NCI-H446 (cell line): ENCODE measurements at regions not wholly inside any gene's neighbourhood (a gene's known extent, or its start where the extent isn't known, plus 50 kb on each side); places are given as distances from the start of the nearest gene placed in this dataset.
A peak's percentile ranks its signal among the peaks of the same experiment; 100 is the strongest.

ENCODE experiments used
- DNase-seq, 2 experiments: peaks; one replicate each; lab custom pipeline; 2025; lab: John Stamatoyannopoulos, UW

DNA sequence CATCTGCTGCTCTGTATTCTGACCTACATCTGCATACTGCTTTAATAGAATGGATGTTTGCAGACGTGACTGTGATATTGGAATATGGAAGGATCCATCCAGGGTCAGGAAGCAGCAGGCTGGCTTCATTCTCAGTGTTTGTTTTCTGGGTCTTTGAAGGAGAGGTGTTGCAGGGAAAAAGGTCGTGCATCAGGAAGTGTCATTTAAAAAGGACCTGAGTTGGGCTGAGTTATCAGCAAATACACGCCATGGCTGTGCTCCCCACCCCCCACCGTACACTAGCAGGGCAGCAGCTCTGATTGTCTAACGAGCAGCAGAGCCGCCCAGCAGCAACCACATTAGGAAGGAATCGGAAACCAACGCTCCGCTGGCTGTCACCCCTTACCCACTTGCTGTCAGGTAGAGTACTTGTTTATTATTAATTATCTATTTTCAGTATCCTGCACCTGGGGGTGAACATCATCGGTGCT is 63.1 kb upstream of the STEAP1B start:
- DNase-seq = no peak

DNA sequence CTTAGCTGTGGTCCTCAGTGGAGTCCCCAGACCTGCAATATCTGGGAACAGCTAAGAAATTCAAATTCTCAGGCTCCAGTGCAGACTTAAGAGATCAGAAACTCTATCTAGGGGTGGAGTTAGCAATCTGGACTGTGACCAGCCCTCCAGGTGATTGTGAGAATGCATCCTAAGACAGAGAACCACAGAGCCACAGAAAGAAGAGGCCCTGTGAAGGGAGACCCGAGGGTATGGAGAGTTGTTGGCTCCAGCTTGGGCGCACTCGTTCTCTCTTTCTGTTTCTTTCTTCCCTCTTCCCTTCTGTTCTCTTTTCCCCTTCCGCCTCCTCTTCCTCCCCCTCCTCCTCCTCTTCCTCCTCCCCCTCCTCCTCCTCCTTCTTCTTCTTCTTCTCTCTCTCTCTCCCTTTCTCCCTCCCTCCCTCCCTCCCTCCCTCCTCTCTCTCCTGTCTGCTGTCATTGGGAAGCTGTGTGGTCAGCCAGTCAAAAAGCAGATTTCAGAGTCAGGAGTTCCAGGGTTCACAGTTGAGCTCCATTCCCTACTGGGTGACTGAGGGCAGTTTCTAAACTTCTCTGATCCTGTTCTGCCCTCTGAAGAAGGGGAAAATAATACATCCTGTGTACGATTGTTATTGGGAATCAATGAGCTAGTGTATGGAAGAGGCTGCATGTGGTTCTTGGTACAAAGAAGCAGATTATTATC is 62.1 kb upstream of the STEAP1B start:
- no peak for DNase-seq

DNA sequence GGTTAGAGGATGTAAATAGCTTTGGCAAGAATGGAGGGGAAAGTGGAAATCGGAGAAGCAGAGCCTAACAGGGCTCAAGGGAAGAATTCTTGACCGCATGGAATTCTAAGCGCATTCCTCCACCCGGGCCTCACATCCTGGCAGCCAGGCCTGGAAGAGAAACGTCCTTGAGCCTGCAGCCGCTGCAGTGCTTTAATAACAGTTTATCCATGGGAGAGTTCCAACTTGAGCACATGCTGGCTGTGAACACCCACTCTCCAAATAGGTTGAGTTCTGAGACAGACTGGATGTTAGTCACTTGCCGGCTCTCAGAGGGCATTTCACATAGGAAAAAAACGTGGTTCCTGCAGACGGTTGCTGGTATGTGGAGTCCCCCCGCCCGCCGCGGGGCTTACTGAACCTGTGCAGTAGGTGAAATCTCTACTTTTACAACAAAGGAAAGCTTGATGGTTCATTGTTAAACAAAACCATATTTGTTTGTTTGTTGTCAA is 61.4 kb upstream of the STEAP1B start:
- peak in 1 of 2 experiments; percentile 29 for DNase-seq

DNA sequence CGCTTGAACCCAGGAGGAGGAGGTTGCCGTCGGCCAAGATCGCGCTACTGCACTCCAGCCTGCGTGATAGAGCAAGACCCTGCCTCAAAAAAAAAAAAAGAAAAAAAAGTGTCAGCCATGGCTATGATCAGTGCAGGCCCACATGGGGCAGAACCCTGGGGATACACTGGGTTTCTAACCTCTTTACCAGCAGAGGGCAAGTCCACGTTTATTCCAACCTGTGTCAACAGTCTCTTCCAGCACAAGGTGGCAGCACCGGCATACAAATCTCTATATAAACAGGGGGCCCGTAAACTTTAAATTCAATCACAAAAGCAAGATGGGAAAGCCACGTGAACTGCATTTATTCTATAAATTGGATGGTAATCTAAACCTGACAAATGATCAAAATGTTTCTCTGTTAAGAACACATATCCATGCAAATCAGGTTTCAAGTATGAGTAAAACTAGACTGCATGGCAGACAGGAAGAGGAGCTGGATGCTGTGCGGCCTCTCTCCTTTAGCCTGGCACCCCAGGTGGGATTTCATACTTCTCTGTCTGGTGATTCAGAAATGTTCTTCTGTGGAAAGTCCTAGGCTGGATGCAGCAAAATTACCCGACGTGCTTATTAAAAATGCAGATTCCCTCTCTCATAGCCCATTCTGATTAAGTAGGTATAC is 60.0 kb upstream of the STEAP1B start:
- DNase-seq = peak; percentile 46 to 78

DNA sequence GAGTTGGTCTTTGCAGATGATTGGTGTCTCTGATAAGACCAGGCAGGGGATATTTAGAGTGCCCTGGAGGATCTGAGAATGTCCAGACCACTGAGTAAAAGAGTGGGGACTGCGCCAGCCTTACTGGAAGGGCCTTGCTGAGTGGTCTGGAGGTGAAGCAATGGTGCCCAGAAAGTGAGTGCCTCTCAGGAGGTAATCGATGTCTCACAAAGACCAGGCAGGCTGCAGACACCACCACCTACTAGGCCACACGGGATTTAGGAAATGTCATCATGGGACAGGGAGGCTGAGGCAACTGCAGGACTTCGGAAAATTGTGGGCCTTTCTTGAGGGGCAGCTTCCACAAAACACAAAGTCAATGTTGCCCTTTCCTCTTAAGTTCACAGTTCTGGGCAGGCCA is 57.2 kb upstream of the STEAP1B start:
- DNase-seq = no peak

DNA sequence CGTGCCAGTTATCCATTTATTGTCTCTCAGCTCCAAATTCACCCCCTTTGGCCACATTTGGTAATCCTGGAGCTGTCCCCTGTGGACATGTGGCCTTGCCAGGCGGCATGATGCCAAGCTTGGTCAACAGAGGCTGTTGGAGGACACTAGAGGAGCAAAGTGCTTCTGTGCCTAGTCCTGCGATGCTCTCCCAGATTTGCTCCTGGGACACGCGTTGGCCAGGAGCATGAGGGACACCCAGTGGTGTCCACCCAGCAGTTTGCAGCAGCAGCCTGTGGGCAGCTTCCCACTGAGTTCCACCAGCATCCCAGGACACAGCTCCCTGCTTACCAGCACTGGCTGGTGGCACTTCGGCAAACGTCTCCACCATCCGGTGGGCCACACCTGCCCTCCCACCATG is 55.5 kb upstream of the STEAP1B start:
- DNase-seq = no peak

DNA sequence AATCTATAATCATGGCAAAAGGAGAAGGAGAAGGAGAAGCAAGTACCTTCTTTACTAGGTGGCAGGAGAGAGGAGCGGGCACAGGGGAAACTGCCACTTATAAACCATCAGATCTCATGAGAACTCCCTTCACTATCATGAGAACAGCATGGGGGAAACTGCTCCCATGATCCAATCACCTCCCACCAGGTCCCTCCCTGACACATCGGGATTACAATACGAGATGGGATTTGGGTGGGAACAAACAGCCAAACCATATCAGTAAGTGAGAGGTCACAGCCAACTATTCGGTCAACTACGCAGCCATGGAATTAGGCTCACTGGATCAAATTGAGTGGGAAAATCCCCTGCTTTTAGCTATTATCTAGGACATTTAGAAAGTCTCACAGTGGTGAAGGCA is 54.2 kb upstream of the STEAP1B start:
- no peak for DNase-seq

DNA sequence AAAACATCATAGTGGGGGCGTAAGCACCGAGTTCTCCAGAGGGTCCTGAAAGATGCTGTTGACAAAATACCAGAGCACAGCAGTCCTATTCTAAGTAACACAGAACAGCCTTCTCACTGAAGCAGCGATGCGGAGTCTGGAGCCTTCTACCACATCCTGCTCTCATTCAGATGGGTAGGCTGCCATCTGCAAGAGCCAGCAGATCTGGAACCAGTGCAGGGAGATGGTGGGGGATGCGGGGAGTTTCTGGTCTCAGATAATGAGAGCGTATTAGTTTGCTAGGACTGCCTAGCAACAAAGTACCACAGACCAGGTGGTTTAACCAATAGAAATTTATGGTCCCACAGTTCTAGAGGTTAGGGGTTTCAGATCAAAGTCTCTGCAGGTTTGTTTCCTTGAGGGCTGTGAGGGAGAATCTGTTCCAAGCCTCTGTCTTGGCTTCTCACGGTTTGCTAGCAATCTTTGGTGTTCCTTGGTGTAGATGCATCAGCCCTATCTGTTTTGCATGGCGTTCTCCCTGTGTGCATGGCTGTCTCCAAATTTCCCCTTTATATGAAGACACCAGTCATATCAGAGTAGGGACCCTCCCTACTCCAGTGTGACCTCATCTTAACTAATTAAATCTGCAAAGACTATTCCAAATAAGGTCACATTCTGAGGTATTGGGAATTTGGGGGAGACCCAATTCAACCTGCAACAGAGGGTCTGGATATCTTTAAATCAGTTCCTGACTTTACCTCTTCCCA is 52.0 kb upstream of the STEAP1B start:
- DNase-seq = no peak

DNA sequence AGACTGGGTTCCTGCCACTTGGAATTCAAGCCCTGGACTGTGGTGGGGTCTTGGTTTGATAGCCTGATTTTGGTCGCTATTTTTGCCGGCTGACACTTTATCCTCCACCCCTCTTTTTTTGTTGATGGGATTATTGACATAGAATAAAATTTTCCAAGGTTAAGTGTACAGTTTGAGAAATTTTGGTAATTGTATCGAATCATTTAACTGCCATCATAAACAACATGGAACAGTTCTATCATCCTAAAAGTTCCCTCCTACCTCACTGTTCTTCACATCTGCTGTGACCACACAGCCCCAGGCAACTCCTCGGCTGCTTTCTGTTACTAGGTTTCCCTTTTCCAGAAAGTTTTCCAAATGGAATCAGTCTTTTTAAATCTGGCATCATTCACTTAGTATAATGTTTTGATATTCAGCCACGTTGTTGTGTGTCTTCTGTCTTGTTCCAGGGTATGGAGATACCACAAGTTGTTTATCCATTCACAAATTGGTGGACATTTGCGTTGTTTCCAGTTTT is 50.6 kb upstream of the STEAP1B start:
- no peak for DNase-seq

DNA sequence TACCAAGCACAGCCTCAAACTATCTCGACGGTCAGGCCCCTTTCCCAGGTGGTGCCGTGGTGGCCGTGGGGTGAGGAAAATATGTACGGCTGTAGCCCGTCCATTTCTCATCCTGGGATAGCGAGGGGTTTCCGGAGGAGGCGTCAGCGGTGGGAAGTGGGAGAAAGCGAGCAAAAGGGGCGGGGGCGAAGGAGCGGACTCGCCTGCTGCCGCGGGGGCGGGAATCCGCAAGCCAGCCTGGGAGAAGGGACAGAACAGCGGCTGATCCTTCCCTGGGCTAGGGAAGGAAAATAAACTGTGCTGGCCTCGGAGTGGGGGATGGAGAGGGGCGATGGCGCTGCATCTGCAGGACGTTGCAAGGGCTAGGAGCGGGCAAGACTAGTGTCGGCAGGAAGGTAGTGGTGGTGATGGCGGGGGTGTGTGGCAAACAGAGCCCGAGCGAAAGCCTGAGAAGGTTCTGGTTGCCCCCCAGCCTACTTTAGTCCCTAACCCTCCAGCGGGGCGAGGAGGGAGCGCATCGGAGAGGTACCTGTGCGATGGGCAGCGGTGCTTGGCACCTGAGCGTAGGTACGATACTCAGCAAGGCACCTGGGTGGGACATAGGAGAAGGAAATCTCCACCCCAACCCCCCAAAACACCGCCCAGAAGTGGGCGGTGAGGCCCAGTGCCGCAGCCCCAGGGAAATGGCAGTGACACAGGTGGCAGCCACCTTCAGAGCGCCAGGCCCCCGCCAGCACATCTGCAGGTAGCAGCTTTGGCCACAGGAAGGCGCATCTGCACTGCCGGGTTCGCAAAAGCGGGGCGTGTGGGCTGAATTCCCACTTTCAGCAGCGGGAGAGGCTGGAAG is 49.9 kb upstream of the STEAP1B start:
- no peak for DNase-seq
